ENCODE measurements at regions not wholly inside any gene's neighbourhood (a gene's known extent, or its start where the extent isn't known, plus 50 kb on each side); places are given as distances from the start of the nearest gene placed in this dataset.

DNA sequence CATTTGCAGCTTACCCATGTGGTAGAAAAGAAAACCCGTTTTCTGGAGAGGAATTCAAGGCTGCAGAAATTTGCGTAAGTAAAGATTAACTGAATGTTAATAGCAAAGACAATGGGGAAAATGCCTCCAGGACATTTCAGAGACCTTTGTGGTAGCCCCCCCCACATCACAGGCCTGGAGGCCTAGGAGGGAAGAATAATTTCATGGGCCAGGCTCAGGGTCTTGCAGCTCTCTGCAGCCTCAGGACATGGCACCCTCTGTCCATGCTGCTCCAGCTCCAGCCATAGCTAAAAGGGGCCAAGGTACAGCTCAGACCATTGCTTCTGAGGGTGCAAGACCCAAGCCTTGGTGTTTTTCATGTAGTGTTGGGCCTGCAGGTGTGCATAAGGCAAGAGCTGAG, 92.7 kb upstream of the ZNF678 start:
- no peak for DNase-seq (ENCODE audit: low spot score in 2 of 2)
- WGBS, 2 donors: 90% methylated on average over 2 of the region's 2 CpGs
- Histone ChIP-seq H3K4me3 (no peak overlapping the region), H3K27ac (no peak overlapping the region), H3K36me3 (no peaks in the 10 kb centered on the region), H3K9me3 (peaks cover 0 to 4% (median 0%) of the 10 kb centered on the region in 4 donors), H3K4me1 (no peaks in the 10 kb centered on the region), H3K27me3 (peaks cover 0 to 14% of the 10 kb centered on the region in 2 donors)
- no peak for TF ChIP-seq EP300 (IDR thresholded peaks at IDR 0.05)
- TF ChIP-seq, protein P1, sequence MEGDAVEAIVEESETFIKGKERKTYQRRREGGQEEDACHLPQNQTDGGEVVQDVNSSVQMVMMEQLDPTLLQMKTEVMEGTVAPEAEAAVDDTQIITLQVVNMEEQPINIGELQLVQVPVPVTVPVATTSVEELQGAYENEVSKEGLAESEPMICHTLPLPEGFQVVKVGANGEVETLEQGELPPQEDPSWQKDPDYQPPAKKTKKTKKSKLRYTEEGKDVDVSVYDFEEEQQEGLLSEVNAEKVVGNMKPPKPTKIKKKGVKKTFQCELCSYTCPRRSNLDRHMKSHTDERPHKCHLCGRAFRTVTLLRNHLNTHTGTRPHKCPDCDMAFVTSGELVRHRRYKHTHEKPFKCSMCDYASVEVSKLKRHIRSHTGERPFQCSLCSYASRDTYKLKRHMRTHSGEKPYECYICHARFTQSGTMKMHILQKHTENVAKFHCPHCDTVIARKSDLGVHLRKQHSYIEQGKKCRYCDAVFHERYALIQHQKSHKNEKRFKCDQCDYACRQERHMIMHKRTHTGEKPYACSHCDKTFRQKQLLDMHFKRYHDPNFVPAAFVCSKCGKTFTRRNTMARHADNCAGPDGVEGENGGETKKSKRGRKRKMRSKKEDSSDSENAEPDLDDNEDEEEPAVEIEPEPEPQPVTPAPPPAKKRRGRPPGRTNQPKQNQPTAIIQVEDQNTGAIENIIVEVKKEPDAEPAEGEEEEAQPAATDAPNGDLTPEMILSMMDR (IDR thresholded peaks at IDR 0.05): no peak

DNA sequence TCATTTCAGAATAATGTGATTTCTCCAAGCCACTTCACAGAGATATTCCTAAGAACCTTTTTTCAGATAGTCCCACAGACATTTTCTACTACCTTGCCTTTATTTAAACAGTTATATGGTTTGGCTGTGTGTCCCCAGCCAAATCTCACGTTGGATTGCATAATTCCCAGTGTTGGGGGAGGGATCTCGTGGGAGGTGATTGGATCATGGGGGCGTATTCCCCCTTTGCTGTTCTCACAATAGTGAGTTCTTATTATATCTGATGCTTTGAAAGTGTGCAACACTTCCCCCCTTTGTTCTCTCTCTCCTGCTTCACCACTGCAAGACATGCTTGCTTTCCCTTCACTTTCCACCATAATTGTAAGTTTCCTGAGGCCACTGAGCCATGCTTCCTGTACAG, 93.6 kb upstream of the ZNF678 start:
- Histone ChIP-seq H3K36me3 (no peaks in the 10 kb centered on the region), H3K27me3 (peaks cover 0 to 14% of the 10 kb centered on the region in 2 donors), H3K4me3 (no peak overlapping the region), H3K4me1 (no peaks in the 10 kb centered on the region), H3K9me3 (peaks cover 0 to 4% (median 0%) of the 10 kb centered on the region in 4 donors), H3K27ac (no peak overlapping the region)
- WGBS, 2 donors: 48 to 56% methylated on average over 3 of the region's 3 CpGs
- TF ChIP-seq POLR2A (IDR thresholded peaks at IDR 0.05) (no peak), EP300 (IDR thresholded peaks at IDR 0.05) (no peak)
- TF ChIP-seq, protein P1 (IDR thresholded peaks at IDR 0.05): no peak
- DNase-seq (ENCODE audit: low spot score in 2 of 2): no peak

DNA sequence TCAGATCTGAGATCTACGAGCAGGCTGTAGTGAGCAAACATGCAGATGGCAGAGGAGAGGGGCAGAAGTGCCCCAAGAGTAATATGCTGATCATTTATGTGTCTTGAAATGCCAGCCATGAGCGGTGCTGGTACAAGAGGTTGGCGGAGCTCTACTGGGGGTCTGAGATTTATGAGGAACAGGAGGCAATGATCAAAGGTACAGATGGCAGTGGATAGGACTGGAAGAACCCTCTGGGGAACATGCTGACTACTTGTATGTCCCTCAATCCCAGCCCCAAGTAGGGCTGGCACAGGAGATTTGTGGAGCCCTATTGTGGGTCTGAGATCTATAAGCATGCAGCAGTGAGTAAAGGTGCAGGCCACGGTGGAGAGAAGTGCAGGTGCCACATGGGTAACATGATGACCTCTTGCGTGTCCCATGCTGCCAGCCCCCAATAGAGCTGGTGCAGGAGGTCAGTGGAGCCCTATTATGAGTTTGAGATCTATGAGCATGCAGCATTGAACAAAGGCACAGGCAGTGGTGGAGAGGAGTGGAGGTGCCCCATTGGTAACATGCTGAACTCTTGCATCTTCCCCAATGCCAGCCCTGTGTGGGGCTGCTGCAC, 97.2 kb upstream of the ZNF678 start:
- H3K36me3 ChIP-seq: no peaks in the 10 kb centered on the region
- TF ChIP-seq POLR2A (IDR thresholded peaks at IDR 0.05): no peak
- TF ChIP-seq, protein P1 (IDR thresholded peaks at IDR 0.05): no peak
- no peak for TF ChIP-seq EP300 (IDR thresholded peaks at IDR 0.05)
- no peak overlapping the region for H3K27ac ChIP-seq
- DNase-seq (ENCODE audit: low spot score in 2 of 2): no peak
- H3K4me3 ChIP-seq: no peak overlapping the region
- no peaks in the 10 kb centered on the region for H3K4me1 ChIP-seq
- H3K27me3 ChIP-seq: peaks cover 0 to 5% of the 10 kb centered on the region in 2 donors
- 71 to 89% methylated on average over 5 of the region's 5 CpGs for WGBS, 2 donors
- H3K9me3 ChIP-seq: peaks cover 0 to 1% (median 0%) of the 10 kb centered on the region in 4 donors

DNA sequence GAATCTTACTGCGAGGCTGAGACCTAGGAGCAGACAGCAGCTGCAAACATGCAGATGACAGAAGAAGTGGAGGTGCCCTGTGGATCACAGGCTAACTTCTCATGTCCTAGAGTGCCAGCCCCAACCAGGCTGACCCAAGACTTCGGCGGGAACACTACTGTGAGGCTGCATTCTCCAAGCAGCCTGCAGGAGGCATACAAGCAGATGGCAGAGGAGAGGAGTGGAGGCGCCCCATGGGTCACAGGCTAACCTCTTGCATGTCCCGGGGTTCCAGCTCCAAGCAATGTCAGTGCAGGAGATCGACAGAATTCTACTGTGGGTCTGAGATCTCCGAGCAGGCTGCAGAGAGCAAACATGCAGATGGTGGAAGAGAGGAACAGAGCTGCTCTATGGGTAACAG, 98.1 kb upstream of the ZNF678 start:
- no peak for DNase-seq (ENCODE audit: low spot score in 2 of 2)
- TF ChIP-seq EP300 (IDR thresholded peaks at IDR 0.05) (no peak), POLR2A (IDR thresholded peaks at IDR 0.05) (no peak)
- TF ChIP-seq, protein P1 (IDR thresholded peaks at IDR 0.05): no peak
- Histone ChIP-seq H3K27me3 (peaks cover 0 to 5% of the 10 kb centered on the region in 2 donors), H3K4me1 (no peaks in the 10 kb centered on the region), H3K27ac (no peak overlapping the region), H3K9me3 (no peaks in the 10 kb centered on the region), H3K4me3 (no peak overlapping the region), H3K36me3 (no peaks in the 10 kb centered on the region)
- 68 to 78% methylated on average over 7 of the region's 7 CpGs for WGBS, 2 donors

DNA sequence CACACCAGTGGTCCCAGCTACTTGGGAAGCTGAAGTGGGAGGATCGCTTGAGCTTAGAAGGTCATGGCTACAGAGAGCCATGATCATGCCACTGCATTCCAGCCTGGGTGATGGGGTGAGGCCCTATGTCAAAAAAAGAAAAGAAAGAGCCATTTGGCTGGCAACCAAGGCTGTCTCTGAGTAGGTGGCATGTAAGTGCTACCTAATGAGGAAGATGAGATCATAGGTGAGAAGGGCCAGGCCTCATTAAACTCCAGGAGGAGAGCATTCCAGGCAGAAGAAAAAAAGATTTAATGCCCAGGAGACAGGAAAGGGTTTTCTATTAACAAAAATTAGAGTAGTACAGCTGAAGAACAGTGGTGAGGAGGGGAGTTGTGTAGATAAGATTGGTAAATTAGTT, 103.4 kb upstream of the ZNF678 start:
- Histone ChIP-seq H3K4me3 (no peak overlapping the region), H3K9me3 (no peaks in the 10 kb centered on the region), H3K27me3 (no peaks in the 10 kb centered on the region), H3K27ac (no peak overlapping the region), H3K4me1 (no peaks in the 10 kb centered on the region), H3K36me3 (no peaks in the 10 kb centered on the region)
- TF ChIP-seq, protein P1 (IDR thresholded peaks at IDR 0.05): no peak
- TF ChIP-seq POLR2A (IDR thresholded peaks at IDR 0.05): no peak
- 4 to 94% methylated on average over 1 of the region's 1 CpG for WGBS, 2 donors
- no peak for DNase-seq (ENCODE audit: low spot score in 2 of 2)

All from tibial nerve (tissue), 4 donors.